ENCODE measurements at regions not wholly inside any gene's neighbourhood (a gene's known extent, or its start where the extent isn't known, plus 50 kb on each side); places are given as distances from the start of the nearest gene placed in this dataset.

DNA sequence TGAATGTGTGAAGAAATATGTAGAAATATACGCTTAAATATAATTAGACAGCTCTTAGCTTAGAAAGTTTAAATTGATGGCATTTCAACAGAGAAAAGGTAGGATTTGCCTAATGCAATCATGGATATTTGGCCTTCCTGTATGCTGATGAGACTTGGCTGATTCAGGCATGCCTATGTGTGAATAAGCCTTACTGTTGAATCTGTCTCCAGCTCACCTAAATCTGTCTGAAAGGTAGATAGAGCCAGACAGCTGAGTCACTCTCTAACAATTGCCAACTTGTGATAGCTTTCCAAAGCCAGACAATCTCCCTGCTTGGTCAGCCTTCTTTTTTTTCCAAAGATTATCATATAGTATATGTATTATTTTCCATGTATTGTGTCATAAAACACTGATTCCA, 92.8 kb upstream of the FLRT2 start:
- H3K27ac ChIP-seq (ENCODE audit: low read depth), result no peak overlapping the region
- no peak overlapping the region for H3K4me2 ChIP-seq
- H3K79me2 ChIP-seq (replicated peaks; ENCODE audit: insufficient read depth), result no peaks in the 10 kb centered on the region
- Mint-ChIP-seq H3K36me3 (ENCODE audit: low read depth) (no peaks in the 10 kb centered on the region), H3K4me3 (no peak overlapping the region), H3K27me3 (ENCODE audit: insufficient read depth, low read depth, poor library complexity) (no peaks in the 10 kb centered on the region), H3K4me1 (no peaks in the 10 kb centered on the region), H3K27ac (no peak overlapping the region), H3K9me3 (peaks cover 6% of the 10 kb centered on the region; the same call in 2 of the 3 replicates)
- no peaks in the 10 kb centered on the region for H3K27me3 ChIP-seq (ENCODE audit: insufficient read depth)
- H3K4me3 ChIP-seq, result no peak overlapping the region
- DNase-seq (ENCODE audit: low spot score), result no peak
- no peaks in the 10 kb centered on the region for H3F3A ChIP-seq (replicated peaks; ENCODE audit: low read depth)
- H3K36me3 ChIP-seq (ENCODE audit: insufficient read depth), result no peaks in the 10 kb centered on the region
- H2AFZ ChIP-seq, result no peak overlapping the region
- ATAC-seq, result no peak
- H3K9me2 ChIP-seq (ENCODE audit: insufficient read depth), result 0 out of 2 replicates have a peak, but pooled peaks cover 3% of the 10 kb centered on the region
- no peak for TF ChIP-seq EZH2 (IDR thresholded peaks at IDR 0.05; ENCODE audit: low read depth, unreplicated experiment)
- no peak for TF ChIP-seq JUNB (IDR thresholded peaks at IDR 0.05; ENCODE audit: unreplicated experiment)
- no peak for TF ChIP-seq CREB1 (CRISPR knock-in tag; IDR thresholded peaks at IDR 0.05; ENCODE audit: low read depth)
- TF ChIP-seq STAT1 (IDR thresholded peaks at IDR 0.05; ENCODE audit: unreplicated experiment), result no peak
- TF ChIP-seq, protein P1, sequence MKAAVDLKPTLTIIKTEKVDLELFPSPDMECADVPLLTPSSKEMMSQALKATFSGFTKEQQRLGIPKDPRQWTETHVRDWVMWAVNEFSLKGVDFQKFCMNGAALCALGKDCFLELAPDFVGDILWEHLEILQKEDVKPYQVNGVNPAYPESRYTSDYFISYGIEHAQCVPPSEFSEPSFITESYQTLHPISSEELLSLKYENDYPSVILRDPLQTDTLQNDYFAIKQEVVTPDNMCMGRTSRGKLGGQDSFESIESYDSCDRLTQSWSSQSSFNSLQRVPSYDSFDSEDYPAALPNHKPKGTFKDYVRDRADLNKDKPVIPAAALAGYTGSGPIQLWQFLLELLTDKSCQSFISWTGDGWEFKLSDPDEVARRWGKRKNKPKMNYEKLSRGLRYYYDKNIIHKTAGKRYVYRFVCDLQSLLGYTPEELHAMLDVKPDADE (IDR thresholded peaks at IDR 0.05), result no peak
- TF ChIP-seq, protein P2, sequence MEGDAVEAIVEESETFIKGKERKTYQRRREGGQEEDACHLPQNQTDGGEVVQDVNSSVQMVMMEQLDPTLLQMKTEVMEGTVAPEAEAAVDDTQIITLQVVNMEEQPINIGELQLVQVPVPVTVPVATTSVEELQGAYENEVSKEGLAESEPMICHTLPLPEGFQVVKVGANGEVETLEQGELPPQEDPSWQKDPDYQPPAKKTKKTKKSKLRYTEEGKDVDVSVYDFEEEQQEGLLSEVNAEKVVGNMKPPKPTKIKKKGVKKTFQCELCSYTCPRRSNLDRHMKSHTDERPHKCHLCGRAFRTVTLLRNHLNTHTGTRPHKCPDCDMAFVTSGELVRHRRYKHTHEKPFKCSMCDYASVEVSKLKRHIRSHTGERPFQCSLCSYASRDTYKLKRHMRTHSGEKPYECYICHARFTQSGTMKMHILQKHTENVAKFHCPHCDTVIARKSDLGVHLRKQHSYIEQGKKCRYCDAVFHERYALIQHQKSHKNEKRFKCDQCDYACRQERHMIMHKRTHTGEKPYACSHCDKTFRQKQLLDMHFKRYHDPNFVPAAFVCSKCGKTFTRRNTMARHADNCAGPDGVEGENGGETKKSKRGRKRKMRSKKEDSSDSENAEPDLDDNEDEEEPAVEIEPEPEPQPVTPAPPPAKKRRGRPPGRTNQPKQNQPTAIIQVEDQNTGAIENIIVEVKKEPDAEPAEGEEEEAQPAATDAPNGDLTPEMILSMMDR (conservative IDR thresholded peaks at IDR 0.05; ENCODE audit: low read depth in 2 of 2), result no peak
- TF ChIP-seq POLR2AphosphoS5 (IDR thresholded peaks at IDR 0.05; ENCODE audit: low read depth), result no peak
- TF ChIP-seq ZNF331 (CRISPR knock-in tag; IDR thresholded peaks at IDR 0.05; ENCODE audit: low read depth), result no peak
- TF ChIP-seq, protein P3, sequence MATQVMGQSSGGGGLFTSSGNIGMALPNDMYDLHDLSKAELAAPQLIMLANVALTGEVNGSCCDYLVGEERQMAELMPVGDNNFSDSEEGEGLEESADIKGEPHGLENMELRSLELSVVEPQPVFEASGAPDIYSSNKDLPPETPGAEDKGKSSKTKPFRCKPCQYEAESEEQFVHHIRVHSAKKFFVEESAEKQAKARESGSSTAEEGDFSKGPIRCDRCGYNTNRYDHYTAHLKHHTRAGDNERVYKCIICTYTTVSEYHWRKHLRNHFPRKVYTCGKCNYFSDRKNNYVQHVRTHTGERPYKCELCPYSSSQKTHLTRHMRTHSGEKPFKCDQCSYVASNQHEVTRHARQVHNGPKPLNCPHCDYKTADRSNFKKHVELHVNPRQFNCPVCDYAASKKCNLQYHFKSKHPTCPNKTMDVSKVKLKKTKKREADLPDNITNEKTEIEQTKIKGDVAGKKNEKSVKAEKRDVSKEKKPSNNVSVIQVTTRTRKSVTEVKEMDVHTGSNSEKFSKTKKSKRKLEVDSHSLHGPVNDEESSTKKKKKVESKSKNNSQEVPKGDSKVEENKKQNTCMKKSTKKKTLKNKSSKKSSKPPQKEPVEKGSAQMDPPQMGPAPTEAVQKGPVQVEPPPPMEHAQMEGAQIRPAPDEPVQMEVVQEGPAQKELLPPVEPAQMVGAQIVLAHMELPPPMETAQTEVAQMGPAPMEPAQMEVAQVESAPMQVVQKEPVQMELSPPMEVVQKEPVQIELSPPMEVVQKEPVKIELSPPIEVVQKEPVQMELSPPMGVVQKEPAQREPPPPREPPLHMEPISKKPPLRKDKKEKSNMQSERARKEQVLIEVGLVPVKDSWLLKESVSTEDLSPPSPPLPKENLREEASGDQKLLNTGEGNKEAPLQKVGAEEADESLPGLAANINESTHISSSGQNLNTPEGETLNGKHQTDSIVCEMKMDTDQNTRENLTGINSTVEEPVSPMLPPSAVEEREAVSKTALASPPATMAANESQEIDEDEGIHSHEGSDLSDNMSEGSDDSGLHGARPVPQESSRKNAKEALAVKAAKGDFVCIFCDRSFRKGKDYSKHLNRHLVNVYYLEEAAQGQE (IDR thresholded peaks at IDR 0.05; ENCODE audit: unreplicated experiment), result no peak
- no peak for TF ChIP-seq ZNF114 (CRISPR knock-in tag; IDR thresholded peaks at IDR 0.05)
- no peak for TF ChIP-seq NANOG (IDR thresholded peaks at IDR 0.05; ENCODE audit: borderline replicate concordance)
- TF ChIP-seq, protein P4, sequence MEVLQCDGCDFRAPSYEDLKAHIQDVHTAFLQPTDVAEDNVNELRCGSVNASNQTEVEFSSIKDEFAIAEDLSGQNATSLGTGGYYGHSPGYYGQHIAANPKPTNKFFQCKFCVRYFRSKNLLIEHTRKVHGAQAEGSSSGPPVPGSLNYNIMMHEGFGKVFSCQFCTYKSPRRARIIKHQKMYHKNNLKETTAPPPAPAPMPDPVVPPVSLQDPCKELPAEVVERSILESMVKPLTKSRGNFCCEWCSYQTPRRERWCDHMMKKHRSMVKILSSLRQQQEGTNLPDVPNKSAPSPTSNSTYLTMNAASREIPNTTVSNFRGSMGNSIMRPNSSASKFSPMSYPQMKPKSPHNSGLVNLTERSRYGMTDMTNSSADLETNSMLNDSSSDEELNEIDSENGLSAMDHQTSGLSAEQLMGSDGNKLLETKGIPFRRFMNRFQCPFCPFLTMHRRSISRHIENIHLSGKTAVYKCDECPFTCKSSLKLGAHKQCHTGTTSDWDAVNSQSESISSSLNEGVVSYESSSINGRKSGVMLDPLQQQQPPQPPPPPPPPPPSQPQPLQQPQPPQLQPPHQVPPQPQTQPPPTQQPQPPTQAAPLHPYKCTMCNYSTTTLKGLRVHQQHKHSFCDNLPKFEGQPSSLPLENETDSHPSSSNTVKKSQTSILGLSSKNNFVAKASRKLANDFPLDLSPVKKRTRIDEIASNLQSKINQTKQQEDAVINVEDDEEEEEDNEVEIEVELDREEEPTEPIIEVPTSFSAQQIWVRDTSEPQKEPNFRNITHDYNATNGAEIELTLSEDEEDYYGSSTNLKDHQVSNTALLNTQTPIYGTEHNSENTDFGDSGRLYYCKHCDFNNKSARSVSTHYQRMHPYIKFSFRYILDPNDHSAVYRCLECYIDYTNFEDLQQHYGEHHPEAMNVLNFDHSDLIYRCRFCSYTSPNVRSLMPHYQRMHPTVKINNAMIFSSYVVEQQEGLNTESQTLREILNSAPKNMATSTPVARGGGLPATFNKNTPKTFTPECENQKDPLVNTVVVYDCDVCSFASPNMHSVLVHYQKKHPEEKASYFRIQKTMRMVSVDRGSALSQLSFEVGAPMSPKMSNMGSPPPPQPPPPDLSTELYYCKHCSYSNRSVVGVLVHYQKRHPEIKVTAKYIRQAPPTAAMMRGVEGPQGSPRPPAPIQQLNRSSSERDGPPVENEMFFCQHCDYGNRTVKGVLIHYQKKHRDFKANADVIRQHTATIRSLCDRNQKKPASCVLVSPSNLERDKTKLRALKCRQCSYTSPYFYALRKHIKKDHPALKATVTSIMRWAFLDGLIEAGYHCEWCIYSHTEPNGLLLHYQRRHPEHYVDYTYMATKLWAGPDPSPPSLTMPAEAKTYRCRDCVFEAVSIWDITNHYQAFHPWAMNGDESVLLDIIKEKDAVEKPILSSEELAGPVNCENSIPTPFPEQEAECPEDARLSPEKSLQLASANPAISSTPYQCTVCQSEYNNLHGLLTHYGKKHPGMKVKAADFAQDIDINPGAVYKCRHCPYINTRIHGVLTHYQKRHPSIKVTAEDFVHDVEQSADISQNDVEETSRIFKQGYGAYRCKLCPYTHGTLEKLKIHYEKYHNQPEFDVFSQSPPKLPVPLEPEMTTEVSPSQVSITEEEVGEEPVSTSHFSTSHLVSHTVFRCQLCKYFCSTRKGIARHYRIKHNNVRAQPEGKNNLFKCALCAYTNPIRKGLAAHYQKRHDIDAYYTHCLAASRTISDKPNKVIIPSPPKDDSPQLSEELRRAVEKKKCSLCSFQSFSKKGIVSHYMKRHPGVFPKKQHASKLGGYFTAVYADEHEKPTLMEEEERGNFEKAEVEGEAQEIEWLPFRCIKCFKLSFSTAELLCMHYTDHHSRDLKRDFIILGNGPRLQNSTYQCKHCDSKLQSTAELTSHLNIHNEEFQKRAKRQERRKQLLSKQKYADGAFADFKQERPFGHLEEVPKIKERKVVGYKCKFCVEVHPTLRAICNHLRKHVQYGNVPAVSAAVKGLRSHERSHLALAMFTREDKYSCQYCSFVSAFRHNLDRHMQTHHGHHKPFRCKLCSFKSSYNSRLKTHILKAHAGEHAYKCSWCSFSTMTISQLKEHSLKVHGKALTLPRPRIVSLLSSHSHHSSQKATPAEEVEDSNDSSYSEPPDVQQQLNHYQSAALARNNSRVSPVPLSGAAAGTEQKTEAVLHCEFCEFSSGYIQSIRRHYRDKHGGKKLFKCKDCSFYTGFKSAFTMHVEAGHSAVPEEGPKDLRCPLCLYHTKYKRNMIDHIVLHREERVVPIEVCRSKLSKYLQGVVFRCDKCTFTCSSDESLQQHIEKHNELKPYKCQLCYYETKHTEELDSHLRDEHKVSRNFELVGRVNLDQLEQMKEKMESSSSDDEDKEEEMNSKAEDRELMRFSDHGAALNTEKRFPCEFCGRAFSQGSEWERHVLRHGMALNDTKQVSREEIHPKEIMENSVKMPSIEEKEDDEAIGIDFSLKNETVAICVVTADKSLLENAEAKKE (CRISPR knock-in tag; IDR thresholded peaks at IDR 0.05), result no peak
- no peaks in the 10 kb centered on the region for H3K4me1 ChIP-seq (ENCODE audit: insufficient read depth)
- no peaks in the 10 kb centered on the region for H4K20me1 ChIP-seq (replicated peaks; ENCODE audit: insufficient read depth)

Data from GM23338 (cell line).